ENCODE measurements at regions not wholly inside any gene's neighbourhood (a gene's known extent, or its start where the extent isn't known, plus 50 kb on each side); places are given as distances from the start of the nearest gene placed in this dataset.
A peak's percentile ranks its signal among the peaks of the same experiment; 100 is the strongest.

- no peak overlapping the region for H2BK12ac ChIP-seq (ENCODE audit: low read length in 2 of 2)
- DNase-seq, result no peak
- H3K9ac ChIP-seq (ENCODE audit: low read length), result peak overlapping the region; percentile 3
- no peaks in the 10 kb centered on the region for H3K27me3 ChIP-seq (ENCODE audit: control insufficient read depth in 1 of 2, insufficient read depth in 1 of 2, low read length in 2 of 2)
- peak overlapping the region in 1 of 2 experiments; percentile 3 for H3K4me3 ChIP-seq (ENCODE audit: insufficient read depth in 1 of 2, low read depth in 1 of 2, low read length in 2 of 2)
- H3K4me1 ChIP-seq (ENCODE audit: control insufficient read depth, insufficient read depth, low read depth, low read length), result no peaks in the 10 kb centered on the region
- H3K18ac ChIP-seq (ENCODE audit: low read depth in 1 of 2, low read length in 2 of 2), result no peak overlapping the region
- no peak overlapping the region for H2BK120ac ChIP-seq (ENCODE audit: low read depth, low read length)
- H3K14ac ChIP-seq (ENCODE audit: low read length in 2 of 2), result no peak overlapping the region
- no peak overlapping the region for H2BK15ac ChIP-seq (ENCODE audit: low read depth, poor library complexity, severe bottlenecking)
- no peaks in the 10 kb centered on the region for H3K36me3 ChIP-seq (ENCODE audit: control insufficient read depth in 1 of 2, insufficient read depth in 2 of 2, low read depth in 1 of 2, low read length in 2 of 2)
- no peak overlapping the region for H4K8ac ChIP-seq (ENCODE audit: low read length)
- H2AK5ac ChIP-seq (ENCODE audit: low read length, severe bottlenecking), result no peak overlapping the region
- no peak overlapping the region for H2BK5ac ChIP-seq (ENCODE audit: low read depth, low read length, poor library complexity, severe bottlenecking)
- no peaks in the 10 kb centered on the region for H3K79me1 ChIP-seq (replicated peaks; ENCODE audit: low read length, poor library complexity, severe bottlenecking)
- no peak overlapping the region for H3K23ac ChIP-seq (ENCODE audit: low read length in 2 of 2)
- H4K91ac ChIP-seq (ENCODE audit: low read length), result no peak overlapping the region
- 100% methylated on average over 3 of the region's 4 CpGs for WGBS
- no peak overlapping the region for H3K27ac ChIP-seq (ENCODE audit: low read length, poor library complexity, severe bottlenecking)
- no peak overlapping the region for H3K4me2 ChIP-seq (ENCODE audit: low read length, poor library complexity, severe bottlenecking)
- no peak overlapping the region for H3K4ac ChIP-seq (ENCODE audit: low read depth in 1 of 2, low read length in 2 of 2)
- H3K9me3 ChIP-seq (ENCODE audit: control insufficient read depth, low read length), result no peaks in the 10 kb centered on the region
- no peak overlapping the region for H2AFZ ChIP-seq (ENCODE audit: low read depth, low read length)
Observed at GRCh38 chr12:76247026-76247646, 101.1 kb downstream of the BBS10 start.

- H2BK15ac ChIP-seq (ENCODE audit: low read depth, poor library complexity, severe bottlenecking), result no peak overlapping the region
- H3K4me3 ChIP-seq (ENCODE audit: insufficient read depth in 1 of 2, low read depth in 1 of 2, low read length in 2 of 2), result no peak overlapping the region
- H3K18ac ChIP-seq (ENCODE audit: low read depth in 1 of 2, low read length in 2 of 2), result no peak overlapping the region
- H3K4me2 ChIP-seq (ENCODE audit: low read length, poor library complexity, severe bottlenecking), result no peak overlapping the region
- no peak overlapping the region for H2BK12ac ChIP-seq (ENCODE audit: low read length in 2 of 2)
- H4K8ac ChIP-seq (ENCODE audit: low read length), result no peak overlapping the region
- H2BK5ac ChIP-seq (ENCODE audit: low read depth, low read length, poor library complexity, severe bottlenecking), result no peak overlapping the region
- no peaks in the 10 kb centered on the region for H3K4me1 ChIP-seq (ENCODE audit: control insufficient read depth, insufficient read depth, low read depth, low read length)
- H3K23ac ChIP-seq (ENCODE audit: low read length in 2 of 2), result no peak overlapping the region
- 67% methylated on average over 1 of the region's 2 CpGs for WGBS
- H3K27ac ChIP-seq (ENCODE audit: low read length, poor library complexity, severe bottlenecking), result no peak overlapping the region
- no peak overlapping the region for H2AK5ac ChIP-seq (ENCODE audit: low read length, severe bottlenecking)
- no peaks in the 10 kb centered on the region for H3K36me3 ChIP-seq (ENCODE audit: control insufficient read depth in 1 of 2, insufficient read depth in 2 of 2, low read depth in 1 of 2, low read length in 2 of 2)
- H3K79me1 ChIP-seq (replicated peaks; ENCODE audit: low read length, poor library complexity, severe bottlenecking), result no peaks in the 10 kb centered on the region
- no peak overlapping the region for H3K14ac ChIP-seq (ENCODE audit: low read length in 2 of 2)
- H3K9me3 ChIP-seq (ENCODE audit: control insufficient read depth, low read length), result no peaks in the 10 kb centered on the region
- DNase-seq, result no peak
- H3K4ac ChIP-seq (ENCODE audit: low read depth in 1 of 2, low read length in 2 of 2), result no peak overlapping the region
- no peaks in the 10 kb centered on the region for H3K27me3 ChIP-seq (ENCODE audit: control insufficient read depth in 1 of 2, insufficient read depth in 1 of 2, low read length in 2 of 2)
- no peak overlapping the region for H4K91ac ChIP-seq (ENCODE audit: low read length)
- H3K9ac ChIP-seq (ENCODE audit: low read length), result no peak overlapping the region
- H2AFZ ChIP-seq (ENCODE audit: low read depth, low read length), result no peak overlapping the region
- no peak overlapping the region for H2BK120ac ChIP-seq (ENCODE audit: low read depth, low read length)
Observed at GRCh38 chr12:76246611-76247010, 101.6 kb downstream of the BBS10 start.

GRCh38 chr12:76244300-76244699 is 103.9 kb downstream of the BBS10 start:
- Histone ChIP-seq H3K4me1 (ENCODE audit: control insufficient read depth, insufficient read depth, low read depth, low read length) (no peaks in the 10 kb centered on the region), H2BK5ac (ENCODE audit: low read depth, low read length, poor library complexity, severe bottlenecking) (no peak overlapping the region), H2AK5ac (ENCODE audit: low read length, severe bottlenecking) (no peak overlapping the region), H4K91ac (ENCODE audit: low read length) (no peak overlapping the region), H3K27me3 (ENCODE audit: control insufficient read depth in 1 of 2, insufficient read depth in 1 of 2, low read length in 2 of 2) (no peaks in the 10 kb centered on the region), H2AFZ (ENCODE audit: low read depth, low read length) (no peak overlapping the region), H3K79me1 (replicated peaks; ENCODE audit: low read length, poor library complexity, severe bottlenecking) (no peaks in the 10 kb centered on the region), H3K4me2 (ENCODE audit: low read length, poor library complexity, severe bottlenecking) (no peak overlapping the region), H3K4me3 (ENCODE audit: insufficient read depth in 1 of 2, low read depth in 1 of 2, low read length in 2 of 2) (no peak overlapping the region), H4K8ac (ENCODE audit: low read length) (no peak overlapping the region), H3K4ac (ENCODE audit: low read depth in 1 of 2, low read length in 2 of 2) (no peak overlapping the region), H3K27ac (ENCODE audit: low read length, poor library complexity, severe bottlenecking) (no peak overlapping the region), H3K9ac (ENCODE audit: low read length) (peak overlapping the region; percentile 36), H2BK15ac (ENCODE audit: low read depth, poor library complexity, severe bottlenecking) (no peak overlapping the region), H2BK120ac (ENCODE audit: low read depth, low read length) (no peak overlapping the region), H3K36me3 (ENCODE audit: control insufficient read depth in 1 of 2, insufficient read depth in 2 of 2, low read depth in 1 of 2, low read length in 2 of 2) (no peaks in the 10 kb centered on the region), H3K14ac (ENCODE audit: low read length in 2 of 2) (no peak overlapping the region), H3K9me3 (ENCODE audit: control insufficient read depth, low read length) (no peaks in the 10 kb centered on the region), H3K23ac (ENCODE audit: low read length in 2 of 2) (no peak overlapping the region), H3K18ac (ENCODE audit: low read depth in 1 of 2, low read length in 2 of 2) (no peak overlapping the region), H2BK12ac (ENCODE audit: low read length in 2 of 2) (no peak overlapping the region)
- 86% methylated on average over 1 of the region's 3 CpGs for WGBS
- no peak for DNase-seq

- Histone ChIP-seq H2AFZ (ENCODE audit: low read depth, low read length) (no peak overlapping the region), H3K79me1 (replicated peaks; ENCODE audit: low read length, poor library complexity, severe bottlenecking) (no peaks in the 10 kb centered on the region), H4K8ac (ENCODE audit: low read length) (no peak overlapping the region), H3K36me3 (ENCODE audit: control insufficient read depth in 1 of 2, insufficient read depth in 2 of 2, low read depth in 1 of 2, low read length in 2 of 2) (no peaks in the 10 kb centered on the region), H2BK15ac (ENCODE audit: low read depth, poor library complexity, severe bottlenecking) (no peak overlapping the region), H2BK12ac (ENCODE audit: low read length in 2 of 2) (no peak overlapping the region), H3K9ac (ENCODE audit: low read length) (no peak overlapping the region), H3K4me2 (ENCODE audit: low read length, poor library complexity, severe bottlenecking) (no peak overlapping the region), H3K4me3 (ENCODE audit: insufficient read depth in 1 of 2, low read depth in 1 of 2, low read length in 2 of 2) (no peak overlapping the region), H3K14ac (ENCODE audit: low read length in 2 of 2) (no peak overlapping the region), H3K27ac (ENCODE audit: low read length, poor library complexity, severe bottlenecking) (no peak overlapping the region), H3K4ac (ENCODE audit: low read depth in 1 of 2, low read length in 2 of 2) (no peak overlapping the region), H3K9me3 (ENCODE audit: control insufficient read depth, low read length) (no peaks in the 10 kb centered on the region), H3K27me3 (ENCODE audit: control insufficient read depth in 1 of 2, insufficient read depth in 1 of 2, low read length in 2 of 2) (no peaks in the 10 kb centered on the region), H3K18ac (ENCODE audit: low read depth in 1 of 2, low read length in 2 of 2) (no peak overlapping the region), H2AK5ac (ENCODE audit: low read length, severe bottlenecking) (no peak overlapping the region), H2BK120ac (ENCODE audit: low read depth, low read length) (no peak overlapping the region), H3K4me1 (ENCODE audit: control insufficient read depth, insufficient read depth, low read depth, low read length) (no peaks in the 10 kb centered on the region), H4K91ac (ENCODE audit: low read length) (no peak overlapping the region), H2BK5ac (ENCODE audit: low read depth, low read length, poor library complexity, severe bottlenecking) (no peak overlapping the region), H3K23ac (ENCODE audit: low read length in 2 of 2) (no peak overlapping the region)
- DNase-seq, result no peak
- 97% methylated on average over 1 of the region's 2 CpGs for WGBS
Observed at GRCh38 chr12:76242813-76243550, 105.2 kb downstream of the BBS10 start.

Measured in mesenchymal stem cell (in vitro differentiated cells and primary cell).